Neural cell (in vitro differentiated cells): ENCODE measurements at regions not wholly inside any gene's neighbourhood (a gene's known extent, or its start where the extent isn't known, plus 50 kb on each side); places are given as distances from the start of the nearest gene placed in this dataset.

Experiments used
- H2AFZ ChIP-seq: fragments of 200-600, 300-800 bp; sonication (generic), shearing (Covaris generic); 2 replicates; pipeline ENCODE4 v1.6.0; 2014; ENCODE audit warnings: low read depth, mild to moderate bottlenecking, antibody characterized with exemption, low read length, moderate library complexity
- H3F3A ChIP-seq: fragments of 200-600 bp; shearing (Covaris generic); 2 replicates; pipeline ENCODE4 v1.6.1; 2016; ENCODE audit warnings: mild to moderate bottlenecking, moderate library complexity, mixed read lengths, antibody characterized with exemption, low read length; ENCODE audit not compliant: insufficient read depth, poor library complexity, severe bottlenecking
- H3K27ac ChIP-seq: fragments of 200-600, 300-800 bp; sonication (generic), shearing (Covaris generic); 2 replicates; pipeline ENCODE4 v1.5.1; 2014; ENCODE audit warnings: mild to moderate bottlenecking, low read length, moderate library complexity
- H3K27me3 ChIP-seq: fragments of 300-800, 200-600 bp; sonication (generic), shearing (Covaris generic); 2 replicates; pipeline ENCODE4 v1.6.0; 2014; ENCODE audit warnings: mild to moderate bottlenecking, low read depth, low read length, moderate library complexity; ENCODE audit not compliant: insufficient read depth
- H3K36me3 ChIP-seq: fragments of 300-800, 200-600 bp; sonication (generic), shearing (Covaris generic); 2 replicates; pipeline ENCODE4 v1.5.1; 2014; ENCODE audit warnings: mild to moderate bottlenecking, antibody characterized with exemption, low read length, moderate library complexity; ENCODE audit not compliant: insufficient read depth
- H3K4me2 ChIP-seq: fragments of 300-800, 200-600 bp; sonication (generic), shearing (Covaris generic); 2 replicates; pipeline ENCODE4 v1.6.0; 2014; ENCODE audit warnings: mild to moderate bottlenecking, low read length
- H3K4me3 ChIP-seq: fragments of 300-800, 200-600 bp; sonication (generic), shearing (Covaris generic); 2 replicates; pipeline ENCODE4 v1.5.1; 2014; ENCODE audit warnings: mild to moderate bottlenecking, low read length, moderate library complexity
- H3K79me2 ChIP-seq: fragments of 200-600 bp; shearing (Covaris generic); replicated peaks from 2 replicates; pipeline ENCODE4 v1.6.0; 2014; ENCODE audit warnings: mild to moderate bottlenecking, low read length, moderate library complexity; ENCODE audit not compliant: insufficient read depth
- H3K9ac ChIP-seq: fragments of 300-800, 200-600 bp; sonication (generic), shearing (Covaris generic); 2 replicates; pipeline ENCODE4 v1.6.1; 2016; ENCODE audit warnings: mild to moderate bottlenecking, low read length, mixed read lengths
- H3K9me2 ChIP-seq: fragments of 200-600 bp; shearing (Covaris generic); 2 replicates; pipeline ENCODE4 v1.6.1; 2016; ENCODE audit warnings: mild to moderate bottlenecking, low read length, mixed read lengths; ENCODE audit not compliant: insufficient read depth
- H3K9me3 ChIP-seq: fragments of 200-600, 300-800 bp; sonication (generic), shearing (Covaris generic); 2 replicates; pipeline ENCODE4 v1.6.1; 2016; ENCODE audit warnings: mild to moderate bottlenecking, mixed run types, low read length, moderate library complexity, mixed read lengths
- H4K20me1 ChIP-seq: fragments of 200-600 bp; shearing (Covaris generic); 2 replicates; pipeline ENCODE4 v1.6.1; 2016; ENCODE audit warnings: mild to moderate bottlenecking, mixed run types; ENCODE audit not compliant: insufficient read depth
- CTCF ChIP-seq: fragments of 450-650 bp; IDR thresholded peaks from 2 replicates; pipeline ENCODE4 v1.5.1; 2014; ENCODE audit warnings: antibody characterized with exemption, mild to moderate bottlenecking, moderate library complexity; ENCODE audit not compliant: poor library complexity, severe bottlenecking
- EP300 ChIP-seq: fragments of 450-650 bp; conservative IDR thresholded peaks from 2 replicates; pipeline ENCODE4 v1.6.1; 2014; ENCODE audit warnings: antibody characterized with exemption, mild to moderate bottlenecking, moderate library complexity; ENCODE audit not compliant: poor library complexity, severe bottlenecking
- EZH2 ChIP-seq: fragments of 200-600, 300-800 bp; shearing (Covaris generic), sonication (generic); IDR thresholded peaks from 2 replicates; pipeline ENCODE4 v1.6.1; 2014; ENCODE audit warnings: antibody characterized with exemption, low read length, borderline replicate concordance, mild to moderate bottlenecking; ENCODE audit not compliant: insufficient read depth, poor library complexity, severe bottlenecking
- MXI1 ChIP-seq: fragments of 450-650 bp; conservative IDR thresholded peaks from 2 replicates; pipeline ENCODE4 v1.6.1; 2014; ENCODE audit warnings: antibody characterized with exemption, mild to moderate bottlenecking; ENCODE audit not compliant: poor library complexity, severe bottlenecking
- POLR2AphosphoS5 ChIP-seq: IDR thresholded peaks from 2 replicates; pipeline ENCODE4 v1.6.1; 2012
- RAD21 ChIP-seq: fragments of 450-650 bp; conservative IDR thresholded peaks from 2 replicates; pipeline ENCODE4 v1.6.1; 2014; ENCODE audit warnings: antibody characterized with exemption, mild to moderate bottlenecking, moderate library complexity
- REST ChIP-seq: IDR thresholded peaks from 2 replicates; pipeline ENCODE4 v1.6.1; 2012; ENCODE audit warnings: borderline replicate concordance
- SMC3 ChIP-seq: fragments of 450-650 bp; conservative IDR thresholded peaks from 2 replicates; pipeline ENCODE4 v1.6.1; 2014; ENCODE audit warnings: antibody characterized with exemption, mild to moderate bottlenecking, moderate library complexity; ENCODE audit not compliant: poor library complexity
- TAF1 ChIP-seq: IDR thresholded peaks from 2 replicates; pipeline ENCODE4 v1.6.1; 2012; ENCODE audit warnings: low read depth

- no peaks in the 10 kb centered on the region for H3K27me3 ChIP-seq
- no peaks in the 10 kb centered on the region for H3K36me3 ChIP-seq
- no peak overlapping the region for H3K4me2 ChIP-seq
- H3K9me3 ChIP-seq: no peaks in the 10 kb centered on the region
- H4K20me1 ChIP-seq: peaks cover 44% of the 10 kb centered on the region
- H3K4me3 ChIP-seq: no peak overlapping the region
- H3K9ac ChIP-seq: no peak overlapping the region
- TF ChIP-seq MXI1 (no peak), RAD21 (no peak), EZH2 (no peak), REST (no peak), POLR2AphosphoS5 (no peak), EP300 (no peak), SMC3 (no peak), TAF1 (no peak), CTCF (no peak)
- H3F3A ChIP-seq: no peaks in the 10 kb centered on the region
- no peak overlapping the region for H2AFZ ChIP-seq
- H3K9me2 ChIP-seq: no peaks in the 10 kb centered on the region
- H3K79me2 ChIP-seq: peaks cover 47% of the 10 kb centered on the region
- H3K27ac ChIP-seq: no peak overlapping the region
Measured at GRCh38 chr22:42190274-42190673, 59.7 kb upstream of the CYP2D6 start.

GRCh38 chr22:42189761-42190160, 59.2 kb upstream of the CYP2D6 start:
- peaks cover 47% of the 10 kb centered on the region for H3K79me2 ChIP-seq
- no peak overlapping the region for H2AFZ ChIP-seq
- no peaks in the 10 kb centered on the region for H3K9me2 ChIP-seq
- no peak overlapping the region for H3K9ac ChIP-seq
- no peak overlapping the region for H3K27ac ChIP-seq
- no peaks in the 10 kb centered on the region for H3K9me3 ChIP-seq
- H3K4me2 ChIP-seq: no peak overlapping the region
- no peaks in the 10 kb centered on the region for H3F3A ChIP-seq
- H3K36me3 ChIP-seq: no peaks in the 10 kb centered on the region
- TF ChIP-seq TAF1 (no peak), EP300 (no peak), REST (no peak), MXI1 (no peak), POLR2AphosphoS5 (no peak), CTCF (no peak), RAD21 (no peak), EZH2 (no peak), SMC3 (no peak)
- no peak overlapping the region for H3K4me3 ChIP-seq
- H3K27me3 ChIP-seq: no peaks in the 10 kb centered on the region
- H4K20me1 ChIP-seq: peaks cover 44% of the 10 kb centered on the region
